H1 (cell line): ENCODE measurements at regions not wholly inside any gene's neighbourhood (a gene's known extent, or its start where the extent isn't known, plus 50 kb on each side); places are given as distances from the start of the nearest gene placed in this dataset.
A peak's percentile ranks its signal among the peaks of the same experiment; 100 is the strongest.

Source experiments
- BACH1 ChIP-seq: IDR thresholded peaks from 2 replicates; pipeline ENCODE4 v1.6.1; 2012; ENCODE audit warnings: low read length, improper control_type of control experiment
- BCL11A ChIP-seq, 2 experiments: IDR thresholded peaks; one replicate each; pipeline ENCODE4 v1.6.1; 2011; ENCODE audit warnings: low read depth in 2 of 2, low read length in 2 of 2, mild to moderate bottlenecking in 2 of 2
- EP300 ChIP-seq, 2 experiments: IDR thresholded peaks; 1 replicate in 1 of 2; 2 replicates in 1 of 2; pipeline ENCODE4 v1.6.1; 2011 to 2012; ENCODE audit warnings: low read depth in 2 of 2, low read length in 2 of 2, mild to moderate bottlenecking in 2 of 2, borderline replicate concordance in 1 of 2, inconsistent platforms in 1 of 2, moderate library complexity in 1 of 2
- KDM4A ChIP-seq: IDR thresholded peaks from one replicate; pipeline ENCODE4 v1.7.1; 2012; ENCODE audit warnings: low read depth, mild to moderate bottlenecking, moderate library complexity, low read length, inconsistent platforms; ENCODE audit not compliant: severe bottlenecking
- POU5F1 ChIP-seq: IDR thresholded peaks from 2 replicates; pipeline ENCODE4 v1.6.1; 2011; ENCODE audit warnings: low read depth, mild to moderate bottlenecking, low read length, moderate library complexity
- RAD21 ChIP-seq, 2 experiments: IDR thresholded peaks in 1 of 2; conservative IDR thresholded peaks in 1 of 2; 2 replicates each; pipeline ENCODE4 v1.6.1; 2011; ENCODE audit warnings: low read depth in 2 of 2, low read length in 2 of 2, improper control_type of control experiment in 1 of 2, inconsistent platforms in 1 of 2, mild to moderate bottlenecking in 1 of 2, moderate library complexity in 1 of 2
- SAP30 ChIP-seq: fragments of 300-600 bp; sonication (generic); IDR thresholded peaks from 2 replicates; pipeline ENCODE4 v1.7.1; 2012; ENCODE audit warnings: low read length, moderate library complexity, mild to moderate bottlenecking, inconsistent platforms; ENCODE audit not compliant: insufficient read depth, insufficient replicate concordance
- YY1 ChIP-seq: IDR thresholded peaks from 2 replicates; pipeline ENCODE4 v1.6.1; 2011; ENCODE audit warnings: low read depth, mild to moderate bottlenecking, low read length
- TF ChIP-seq, protein P1 (sequence below): fragments of 300-600 bp; sonication (generic); IDR thresholded peaks from 2 replicates; pipeline ENCODE4 v1.7.1; 2012; ENCODE audit warnings: low read length, moderate library complexity, mild to moderate bottlenecking, inconsistent platforms; ENCODE audit not compliant: insufficient replicate concordance

GRCh38 chr12:89098441-89099112 lies 253.7 kb downstream of the DUSP6 start (continued):
- TF ChIP-seq, protein P1, sequence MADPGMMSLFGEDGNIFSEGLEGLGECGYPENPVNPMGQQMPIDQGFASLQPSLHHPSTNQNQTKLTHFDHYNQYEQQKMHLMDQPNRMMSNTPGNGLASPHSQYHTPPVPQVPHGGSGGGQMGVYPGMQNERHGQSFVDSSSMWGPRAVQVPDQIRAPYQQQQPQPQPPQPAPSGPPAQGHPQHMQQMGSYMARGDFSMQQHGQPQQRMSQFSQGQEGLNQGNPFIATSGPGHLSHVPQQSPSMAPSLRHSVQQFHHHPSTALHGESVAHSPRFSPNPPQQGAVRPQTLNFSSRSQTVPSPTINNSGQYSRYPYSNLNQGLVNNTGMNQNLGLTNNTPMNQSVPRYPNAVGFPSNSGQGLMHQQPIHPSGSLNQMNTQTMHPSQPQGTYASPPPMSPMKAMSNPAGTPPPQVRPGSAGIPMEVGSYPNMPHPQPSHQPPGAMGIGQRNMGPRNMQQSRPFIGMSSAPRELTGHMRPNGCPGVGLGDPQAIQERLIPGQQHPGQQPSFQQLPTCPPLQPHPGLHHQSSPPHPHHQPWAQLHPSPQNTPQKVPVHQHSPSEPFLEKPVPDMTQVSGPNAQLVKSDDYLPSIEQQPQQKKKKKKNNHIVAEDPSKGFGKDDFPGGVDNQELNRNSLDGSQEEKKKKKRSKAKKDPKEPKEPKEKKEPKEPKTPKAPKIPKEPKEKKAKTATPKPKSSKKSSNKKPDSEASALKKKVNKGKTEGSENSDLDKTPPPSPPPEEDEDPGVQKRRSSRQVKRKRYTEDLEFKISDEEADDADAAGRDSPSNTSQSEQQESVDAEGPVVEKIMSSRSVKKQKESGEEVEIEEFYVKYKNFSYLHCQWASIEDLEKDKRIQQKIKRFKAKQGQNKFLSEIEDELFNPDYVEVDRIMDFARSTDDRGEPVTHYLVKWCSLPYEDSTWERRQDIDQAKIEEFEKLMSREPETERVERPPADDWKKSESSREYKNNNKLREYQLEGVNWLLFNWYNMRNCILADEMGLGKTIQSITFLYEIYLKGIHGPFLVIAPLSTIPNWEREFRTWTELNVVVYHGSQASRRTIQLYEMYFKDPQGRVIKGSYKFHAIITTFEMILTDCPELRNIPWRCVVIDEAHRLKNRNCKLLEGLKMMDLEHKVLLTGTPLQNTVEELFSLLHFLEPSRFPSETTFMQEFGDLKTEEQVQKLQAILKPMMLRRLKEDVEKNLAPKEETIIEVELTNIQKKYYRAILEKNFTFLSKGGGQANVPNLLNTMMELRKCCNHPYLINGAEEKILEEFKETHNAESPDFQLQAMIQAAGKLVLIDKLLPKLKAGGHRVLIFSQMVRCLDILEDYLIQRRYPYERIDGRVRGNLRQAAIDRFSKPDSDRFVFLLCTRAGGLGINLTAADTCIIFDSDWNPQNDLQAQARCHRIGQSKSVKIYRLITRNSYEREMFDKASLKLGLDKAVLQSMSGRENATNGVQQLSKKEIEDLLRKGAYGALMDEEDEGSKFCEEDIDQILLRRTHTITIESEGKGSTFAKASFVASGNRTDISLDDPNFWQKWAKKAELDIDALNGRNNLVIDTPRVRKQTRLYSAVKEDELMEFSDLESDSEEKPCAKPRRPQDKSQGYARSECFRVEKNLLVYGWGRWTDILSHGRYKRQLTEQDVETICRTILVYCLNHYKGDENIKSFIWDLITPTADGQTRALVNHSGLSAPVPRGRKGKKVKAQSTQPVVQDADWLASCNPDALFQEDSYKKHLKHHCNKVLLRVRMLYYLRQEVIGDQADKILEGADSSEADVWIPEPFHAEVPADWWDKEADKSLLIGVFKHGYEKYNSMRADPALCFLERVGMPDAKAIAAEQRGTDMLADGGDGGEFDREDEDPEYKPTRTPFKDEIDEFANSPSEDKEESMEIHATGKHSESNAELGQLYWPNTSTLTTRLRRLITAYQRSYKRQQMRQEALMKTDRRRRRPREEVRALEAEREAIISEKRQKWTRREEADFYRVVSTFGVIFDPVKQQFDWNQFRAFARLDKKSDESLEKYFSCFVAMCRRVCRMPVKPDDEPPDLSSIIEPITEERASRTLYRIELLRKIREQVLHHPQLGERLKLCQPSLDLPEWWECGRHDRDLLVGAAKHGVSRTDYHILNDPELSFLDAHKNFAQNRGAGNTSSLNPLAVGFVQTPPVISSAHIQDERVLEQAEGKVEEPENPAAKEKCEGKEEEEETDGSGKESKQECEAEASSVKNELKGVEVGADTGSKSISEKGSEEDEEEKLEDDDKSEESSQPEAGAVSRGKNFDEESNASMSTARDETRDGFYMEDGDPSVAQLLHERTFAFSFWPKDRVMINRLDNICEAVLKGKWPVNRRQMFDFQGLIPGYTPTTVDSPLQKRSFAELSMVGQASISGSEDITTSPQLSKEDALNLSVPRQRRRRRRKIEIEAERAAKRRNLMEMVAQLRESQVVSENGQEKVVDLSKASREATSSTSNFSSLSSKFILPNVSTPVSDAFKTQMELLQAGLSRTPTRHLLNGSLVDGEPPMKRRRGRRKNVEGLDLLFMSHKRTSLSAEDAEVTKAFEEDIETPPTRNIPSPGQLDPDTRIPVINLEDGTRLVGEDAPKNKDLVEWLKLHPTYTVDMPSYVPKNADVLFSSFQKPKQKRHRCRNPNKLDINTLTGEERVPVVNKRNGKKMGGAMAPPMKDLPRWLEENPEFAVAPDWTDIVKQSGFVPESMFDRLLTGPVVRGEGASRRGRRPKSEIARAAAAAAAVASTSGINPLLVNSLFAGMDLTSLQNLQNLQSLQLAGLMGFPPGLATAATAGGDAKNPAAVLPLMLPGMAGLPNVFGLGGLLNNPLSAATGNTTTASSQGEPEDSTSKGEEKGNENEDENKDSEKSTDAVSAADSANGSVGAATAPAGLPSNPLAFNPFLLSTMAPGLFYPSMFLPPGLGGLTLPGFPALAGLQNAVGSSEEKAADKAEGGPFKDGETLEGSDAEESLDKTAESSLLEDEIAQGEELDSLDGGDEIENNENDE: no peak
- peak; percentile 93 for TF ChIP-seq POU5F1
- 0 out of 2 replicates have a peak, but pooled peaks have one; percentile 52 for TF ChIP-seq YY1
- TF ChIP-seq SAP30: peak; percentile 47
- no peak for TF ChIP-seq BCL11A (IDR thresholded peaks at IDR 0.05; ENCODE audit: low read depth in 2 of 2, low read length in 2 of 2)
- TF ChIP-seq BACH1: no peak
- peak in 1 of 2 experiments; percentile 22; a peak in 1 of 4 replicates for TF ChIP-seq RAD21 (IDR thresholded peaks at IDR 0.05 in 1 of 2, conservative IDR thresholded peaks at IDR 0.05 in 1 of 2; ENCODE audit: low read depth in 2 of 2, low read length in 2 of 2)
- TF ChIP-seq KDM4A: peak; percentile 40
- peak in 1 of 2 experiments; percentile 78; a peak in 2 of 3 replicates for TF ChIP-seq EP300 (IDR thresholded peaks at IDR 0.05; ENCODE audit: borderline replicate concordance in 1 of 2, low read depth in 2 of 2, low read length in 2 of 2)
